GM18502 (cell line): ENCODE measurements at regions not wholly inside any gene's neighbourhood (a gene's known extent, or its start where the extent isn't known, plus 50 kb on each side); places are given as distances from the start of the nearest gene placed in this dataset.
"Not testable (repeated sequence)": the region's sequence is repeated elsewhere in the genome, so short reads cannot be mapped to it uniquely, and the experiment has no call there.

Experiments used
- ATAC-seq: cut with Tn5 transposase; IDR thresholded peaks from one replicate; pipeline ENCODE4 v1.9.1; 2021; ENCODE audit warnings: mild to moderate bottlenecking; ENCODE audit not compliant: unreplicated experiment, poor library complexity

DNA sequence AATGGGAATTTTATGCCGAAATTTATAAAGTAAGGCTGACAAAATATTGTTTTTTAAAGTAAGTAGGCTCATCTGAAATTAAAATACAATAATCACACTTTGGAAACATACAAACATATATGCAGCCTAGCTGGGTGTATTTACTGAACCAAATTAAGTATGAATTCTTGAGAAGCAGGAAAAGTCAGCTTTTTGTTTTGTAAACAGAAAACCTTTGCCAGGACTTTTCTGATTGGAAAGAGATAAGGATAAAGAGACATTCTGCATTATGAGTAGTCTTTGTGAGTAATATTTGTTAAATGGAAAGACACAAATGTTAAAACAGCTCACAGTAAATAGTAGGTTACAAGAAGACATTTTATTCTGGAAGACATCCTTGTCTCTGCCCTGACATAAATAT lies 1380.8 kb downstream of the GRIK2 start:
- no peak for ATAC-seq

DNA sequence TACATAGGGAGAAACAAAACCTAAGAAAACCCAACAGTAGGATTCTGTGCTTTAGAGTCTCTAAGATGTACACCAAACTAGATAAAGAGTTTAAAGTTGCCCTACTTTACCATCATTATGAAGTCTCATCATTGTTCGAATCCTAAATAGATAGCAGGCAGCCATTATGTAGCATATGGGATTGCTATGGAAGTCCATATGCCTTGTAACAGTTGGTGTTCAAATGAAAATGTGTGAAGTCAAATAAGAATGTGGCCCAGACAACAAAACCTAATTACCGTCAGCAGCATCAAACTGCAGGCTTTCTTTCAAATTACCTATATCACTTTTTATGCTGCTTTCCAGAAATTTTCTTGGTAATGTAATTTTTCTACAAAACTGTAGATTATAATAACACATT lies 1380.1 kb downstream of the GRIK2 start:
- no peak for ATAC-seq

DNA sequence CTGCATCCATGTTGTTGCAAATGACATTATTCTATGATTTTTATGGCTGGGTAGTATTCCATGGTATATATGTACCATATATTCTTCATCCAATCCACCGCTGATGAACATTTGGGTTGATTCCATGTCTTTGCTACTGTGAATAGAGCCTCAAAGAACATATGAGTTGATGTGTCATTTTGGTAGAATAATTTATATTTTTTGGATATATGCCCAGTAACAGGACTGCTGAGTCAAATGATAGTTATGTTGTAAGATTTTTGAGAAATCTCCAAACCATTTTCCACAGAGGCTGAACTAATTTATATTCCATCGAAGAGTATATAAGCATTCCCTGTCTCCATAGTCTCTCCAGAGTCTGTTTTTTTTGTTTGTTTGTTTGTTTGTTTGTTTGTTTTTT lies 1373.5 kb downstream of the GRIK2 start:
- no peak for ATAC-seq

DNA sequence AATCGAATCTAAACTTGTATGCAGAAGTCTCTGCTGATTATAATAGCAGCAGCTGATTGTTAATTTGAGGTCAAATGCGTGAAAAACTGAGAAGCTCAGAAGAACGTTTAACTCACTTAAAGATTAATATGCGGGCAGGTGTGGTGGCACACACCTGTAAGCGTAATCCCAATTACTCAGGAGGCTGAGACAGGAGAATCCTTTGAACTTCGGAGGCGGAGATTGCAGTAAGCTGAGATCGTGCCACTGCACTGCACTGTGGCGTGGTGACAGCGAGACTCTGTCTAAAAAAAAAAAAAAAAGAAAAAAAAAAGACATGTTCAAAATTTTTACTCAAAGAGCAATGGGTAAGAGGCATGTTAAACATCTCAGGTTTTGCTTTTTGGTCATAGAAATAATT lies 1370.8 kb downstream of the GRIK2 start:
- no peak for ATAC-seq

DNA sequence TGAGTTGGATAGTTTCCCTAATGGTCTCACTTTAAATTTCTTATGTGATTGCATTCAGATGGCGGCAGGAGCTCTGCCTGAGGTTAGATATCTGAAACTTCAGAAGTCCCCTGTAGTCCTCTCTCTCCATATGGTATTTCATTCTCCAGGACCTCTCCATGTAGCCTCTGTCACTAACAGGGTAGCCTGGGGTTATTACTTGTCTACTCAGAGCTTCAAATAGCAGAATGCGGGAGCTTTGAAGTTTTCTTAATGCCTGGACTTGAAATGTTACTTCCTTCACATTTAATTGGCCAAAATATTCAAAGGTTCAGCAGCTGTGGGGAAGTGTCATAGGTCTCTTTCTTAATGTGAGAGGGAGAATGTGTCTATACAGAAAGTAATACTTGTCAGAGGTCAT lies 1370.4 kb downstream of the GRIK2 start:
- ATAC-seq, result no peak

DNA sequence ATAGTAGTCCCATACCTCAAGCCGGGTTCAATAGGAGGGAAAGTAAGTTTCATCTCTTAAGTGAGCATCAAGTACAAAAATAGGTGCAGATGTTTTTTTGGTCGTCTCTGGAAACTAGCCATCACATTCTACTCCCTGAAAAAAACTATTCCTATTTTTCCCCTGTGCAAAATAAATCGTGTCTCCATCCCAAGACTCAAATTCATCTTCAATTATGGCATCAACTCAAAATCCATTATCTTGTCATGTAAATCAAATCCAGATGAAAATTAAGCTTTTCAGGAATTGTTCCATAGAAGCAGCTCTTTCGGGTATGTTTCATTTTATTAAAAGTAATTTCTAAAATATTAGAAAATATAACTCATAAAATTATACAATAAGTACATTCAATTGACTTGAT lies 1368.4 kb downstream of the GRIK2 start:
- ATAC-seq, result no peak

DNA sequence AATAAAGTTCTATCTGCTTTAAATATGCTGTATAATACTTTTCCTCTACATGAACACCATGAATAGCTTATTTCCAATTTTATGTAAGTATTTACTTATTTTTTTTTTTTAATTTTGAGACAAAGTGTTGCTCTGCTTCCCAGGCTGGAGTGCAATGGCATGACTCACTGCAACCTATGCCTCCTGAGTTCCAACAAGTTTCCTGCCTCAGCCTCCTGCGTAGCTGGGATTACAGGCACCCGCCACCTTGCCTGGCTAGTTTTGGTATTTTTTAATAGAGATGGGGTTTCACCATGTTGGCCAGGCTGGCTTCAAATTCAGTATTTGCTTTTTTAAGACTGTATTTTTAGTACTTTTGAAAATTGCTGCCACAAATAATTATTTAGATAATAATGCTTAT lies 1365.9 kb downstream of the GRIK2 start:
- ATAC-seq, result no peak

DNA sequence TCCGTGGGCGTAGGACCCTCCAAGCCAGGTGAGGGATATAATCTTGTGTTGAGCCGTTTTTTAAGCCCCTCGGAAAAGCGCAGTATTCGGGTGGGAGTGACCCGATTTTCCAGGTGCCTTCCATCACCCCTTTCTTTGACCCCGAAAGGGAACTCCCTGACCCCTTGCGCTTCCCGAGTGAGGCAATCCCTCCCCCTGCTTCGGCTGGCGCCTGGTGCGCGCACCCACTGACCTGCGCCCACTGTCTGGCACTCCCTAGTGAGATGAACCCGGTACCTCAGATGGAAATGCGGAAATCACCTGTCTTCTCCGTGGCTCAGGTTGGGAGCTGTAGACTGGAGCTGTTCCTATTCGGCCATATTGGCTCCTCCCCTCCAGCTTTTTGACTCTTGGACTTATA lies 1365.0 kb downstream of the GRIK2 start:
- not testable (repeated sequence) for ATAC-seq

DNA sequence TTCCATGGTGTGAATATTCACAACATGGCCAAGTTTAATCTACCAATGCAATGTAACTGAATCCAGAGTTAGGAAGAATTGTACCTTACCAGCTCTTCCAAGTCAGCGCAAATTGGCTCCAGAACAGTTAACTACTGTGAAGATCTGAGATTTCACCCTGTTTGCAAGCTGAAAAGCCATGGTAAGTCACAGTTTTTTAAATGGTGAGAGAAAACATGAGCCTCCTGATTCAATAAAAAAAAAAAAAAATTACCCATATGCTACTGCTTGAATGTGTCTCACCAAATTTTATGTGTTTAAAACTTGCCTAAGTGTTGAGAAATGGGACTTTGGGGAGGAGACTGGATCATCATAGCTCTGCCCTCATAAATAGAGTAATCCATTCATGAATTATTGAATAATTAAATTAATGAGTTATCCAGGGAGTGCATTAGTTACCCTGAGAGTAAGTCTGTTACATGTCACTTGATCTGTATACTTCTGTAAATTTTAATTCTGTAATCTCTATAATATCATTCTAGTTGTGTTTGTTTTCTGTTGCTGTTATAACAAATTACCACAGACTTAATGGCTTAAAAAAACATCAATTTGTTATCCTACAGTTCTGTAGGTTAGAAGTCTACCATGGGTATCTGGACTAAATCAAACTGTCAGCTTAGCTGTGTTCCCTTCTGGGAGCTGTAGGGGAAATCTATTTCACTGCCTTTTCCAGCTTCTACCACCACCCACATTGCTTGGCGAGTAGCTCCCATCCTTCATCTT lies 1355.9 kb downstream of the GRIK2 start:
- no peak for ATAC-seq

DNA sequence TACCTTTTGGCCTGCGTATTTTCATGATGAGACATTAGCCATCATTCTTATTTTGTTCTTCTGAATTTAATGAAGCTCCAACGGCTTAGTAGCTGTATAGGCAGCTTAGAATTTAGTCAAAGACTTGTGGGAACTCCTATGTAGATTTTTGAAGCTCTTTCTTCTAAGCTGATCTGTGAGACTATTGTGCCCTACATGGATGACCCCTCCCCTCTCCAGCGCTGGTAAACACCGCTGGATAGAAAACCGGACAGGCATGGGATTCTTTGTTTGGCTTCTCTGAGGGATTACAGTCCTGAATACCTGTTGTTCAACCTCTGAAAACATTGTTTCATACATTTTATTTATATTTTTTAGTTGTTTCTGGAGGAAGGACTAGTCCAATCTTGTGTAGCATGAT lies 1353.4 kb downstream of the GRIK2 start:
- ATAC-seq, result no peak

DNA sequence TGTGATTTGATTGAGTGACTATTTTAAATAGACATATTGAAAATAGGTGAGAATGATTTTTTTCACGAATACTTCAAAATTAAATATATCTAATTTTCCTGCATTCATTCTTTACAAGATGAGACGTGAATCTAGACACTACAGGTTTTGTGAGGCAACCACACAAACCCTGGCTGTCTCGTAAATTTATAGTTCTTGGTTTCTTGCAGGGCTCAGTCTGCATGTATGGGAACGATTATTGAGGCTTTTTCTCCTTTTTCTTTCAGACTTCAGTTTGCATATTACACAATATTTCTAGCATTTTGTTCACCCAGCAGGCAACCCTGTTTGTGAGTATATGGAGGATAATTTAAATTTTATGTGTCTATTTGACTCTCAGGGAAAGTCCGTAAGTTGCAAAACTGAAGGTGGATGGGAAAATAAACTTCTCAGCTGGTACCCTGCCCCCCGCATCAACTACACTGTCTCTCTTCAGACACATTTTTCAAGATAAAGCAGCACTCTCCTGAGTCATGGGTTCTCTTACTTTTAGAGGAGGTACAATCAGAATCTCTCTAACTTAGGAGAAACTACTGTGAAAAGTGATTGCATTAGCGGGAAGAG lies 1349.3 kb downstream of the GRIK2 start:
- no peak for ATAC-seq

DNA sequence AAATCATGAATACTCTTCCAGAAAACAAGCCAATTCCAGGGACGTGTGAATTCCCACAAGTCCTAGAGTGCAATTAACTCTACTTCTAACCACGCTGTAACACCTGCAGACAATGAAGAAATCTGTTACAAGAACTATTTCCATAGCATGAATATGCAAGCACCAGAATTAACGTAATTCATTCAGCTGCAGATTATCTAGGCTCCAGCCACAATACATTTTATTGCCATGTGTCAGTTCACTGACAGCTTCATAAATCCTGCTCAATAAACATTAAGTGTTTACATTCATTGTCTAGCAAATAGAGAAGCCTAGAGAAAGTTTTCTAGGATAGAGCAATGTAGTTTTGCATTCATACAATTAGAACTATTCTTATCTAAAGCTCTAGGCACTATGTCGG lies 1348.5 kb downstream of the GRIK2 start:
- ATAC-seq, result no peak

DNA sequence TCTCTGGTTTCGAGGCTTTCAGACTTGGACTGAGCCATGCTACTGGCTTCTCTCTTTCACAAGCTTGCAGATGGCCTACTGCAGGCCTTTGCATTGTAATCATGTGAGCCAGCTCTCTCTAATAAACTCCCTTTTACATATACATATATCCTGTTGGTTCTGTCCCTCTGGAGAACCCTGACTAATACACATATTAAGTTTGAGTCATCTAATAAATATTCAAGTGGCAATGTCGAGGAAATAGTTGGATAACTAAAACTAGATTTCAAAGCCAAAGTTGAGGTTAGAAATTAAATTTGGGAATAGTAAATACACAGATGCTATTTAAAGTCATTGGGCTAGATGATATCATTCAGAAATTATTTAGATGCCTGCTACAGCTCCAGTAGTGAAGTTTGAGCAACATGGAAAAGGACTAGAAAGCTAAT lies 1343.4 kb downstream of the GRIK2 start:
- no peak for ATAC-seq

DNA sequence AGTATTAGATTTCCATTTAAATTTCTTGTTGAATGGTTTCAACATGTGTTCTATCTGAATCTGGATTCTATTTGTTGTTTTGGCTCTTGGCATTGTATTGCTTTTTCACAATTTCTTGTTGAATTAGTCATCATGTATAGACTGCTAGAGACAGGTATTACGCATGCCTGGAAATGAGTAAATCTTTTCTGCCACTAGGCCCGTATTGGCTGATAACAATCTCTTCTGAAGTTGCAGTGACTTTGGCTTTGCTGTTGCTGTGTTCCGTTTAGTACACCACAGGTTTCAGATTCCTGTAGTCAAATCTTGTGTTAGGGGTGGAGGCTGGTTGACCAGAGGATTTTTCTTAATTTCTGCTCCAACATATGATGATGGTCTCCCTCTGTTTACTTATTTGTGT lies 1339.4 kb downstream of the GRIK2 start:
- no peak for ATAC-seq

DNA sequence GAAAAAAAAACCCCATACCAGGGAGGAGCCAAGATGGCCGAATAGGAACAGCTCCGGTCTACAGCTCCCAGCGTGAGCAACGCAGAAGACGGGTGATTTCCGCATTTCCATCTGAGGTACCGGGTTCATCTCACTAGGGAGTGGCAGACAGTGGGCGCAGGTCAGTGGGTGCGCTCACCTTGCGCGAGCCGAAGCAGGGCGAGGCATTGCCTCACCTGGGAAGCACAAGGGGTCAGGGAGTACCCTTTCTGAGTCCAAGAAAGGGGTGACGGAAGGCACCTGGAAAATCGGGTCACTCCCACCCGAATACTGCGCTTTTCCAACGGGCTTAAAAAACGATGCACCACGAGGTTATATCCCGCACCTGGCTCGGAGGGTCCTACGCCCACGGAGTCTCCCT lies 1328.6 kb downstream of the GRIK2 start:
- not testable (repeated sequence) for ATAC-seq

DNA sequence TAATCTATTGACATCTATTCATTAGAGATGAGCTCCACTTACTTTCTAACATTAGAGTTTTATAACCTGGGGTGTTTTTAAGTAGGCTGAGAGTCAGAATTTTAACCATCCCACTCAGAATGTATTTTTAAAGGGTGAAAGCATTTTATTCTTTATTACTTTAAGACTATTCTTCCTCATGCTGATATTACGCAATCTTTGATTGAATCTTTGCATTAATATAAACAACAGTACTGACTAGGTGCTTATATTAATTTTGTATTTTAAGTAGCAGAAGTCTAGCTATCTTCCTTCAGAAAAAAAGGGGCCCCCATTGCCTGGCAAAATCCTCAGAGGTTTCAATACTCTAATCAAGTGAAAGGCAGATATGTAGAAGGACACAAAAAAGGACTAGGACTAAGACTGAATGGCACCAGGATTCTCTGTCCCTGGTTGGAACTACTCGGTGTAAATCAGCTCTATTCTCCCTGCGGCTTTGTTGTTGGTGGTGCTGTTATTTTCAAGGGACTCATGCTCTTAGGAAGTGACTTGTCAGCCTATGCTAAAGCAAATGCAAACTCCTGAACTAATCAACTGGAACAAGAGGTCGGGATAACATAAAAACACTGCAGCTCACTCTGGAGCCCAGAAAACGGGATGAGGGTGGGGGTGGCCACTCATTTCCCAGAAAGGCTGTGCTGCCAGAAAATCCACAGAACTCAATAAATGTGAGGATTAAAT lies 1324.4 kb downstream of the GRIK2 start:
- no peak for ATAC-seq

DNA sequence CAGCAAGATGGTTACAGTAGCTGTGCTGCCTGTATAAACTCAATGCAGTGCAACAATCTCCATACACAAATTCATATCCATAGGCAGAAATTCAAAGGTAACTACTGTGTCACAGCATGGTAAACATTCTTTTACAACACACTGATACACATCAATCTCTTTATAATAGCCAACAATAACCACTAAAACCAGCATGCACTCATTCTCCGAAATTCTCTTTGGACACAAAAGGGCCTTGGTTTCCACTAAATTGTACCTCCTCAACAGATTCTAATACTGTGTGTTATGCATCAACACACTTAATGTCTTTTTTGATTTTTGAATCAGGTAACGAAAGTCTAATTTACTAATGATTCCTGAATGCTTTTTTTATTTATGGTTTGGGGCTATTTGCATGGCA lies 1323.7 kb downstream of the GRIK2 start:
- no peak for ATAC-seq

DNA sequence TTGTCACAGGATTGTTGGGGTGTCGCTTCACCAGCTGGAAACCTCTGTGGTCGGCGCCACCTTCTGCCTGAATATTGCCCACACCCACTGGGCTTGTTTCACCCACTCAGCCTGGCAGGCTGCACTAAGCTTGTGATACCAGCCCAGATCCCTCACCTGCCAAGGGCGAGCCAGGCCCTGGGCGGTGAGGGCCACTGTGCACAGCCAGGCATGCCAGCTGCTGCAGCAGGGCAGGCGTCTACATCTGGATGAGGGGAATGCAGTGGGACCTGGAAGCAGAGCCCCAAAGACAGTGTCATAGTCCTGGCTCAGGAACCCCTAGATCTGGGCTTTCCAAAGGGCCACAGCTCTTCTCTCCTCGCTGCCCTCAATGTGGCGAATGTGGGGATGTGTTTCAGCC lies 1307.5 kb downstream of the GRIK2 start:
- no peak for ATAC-seq

DNA sequence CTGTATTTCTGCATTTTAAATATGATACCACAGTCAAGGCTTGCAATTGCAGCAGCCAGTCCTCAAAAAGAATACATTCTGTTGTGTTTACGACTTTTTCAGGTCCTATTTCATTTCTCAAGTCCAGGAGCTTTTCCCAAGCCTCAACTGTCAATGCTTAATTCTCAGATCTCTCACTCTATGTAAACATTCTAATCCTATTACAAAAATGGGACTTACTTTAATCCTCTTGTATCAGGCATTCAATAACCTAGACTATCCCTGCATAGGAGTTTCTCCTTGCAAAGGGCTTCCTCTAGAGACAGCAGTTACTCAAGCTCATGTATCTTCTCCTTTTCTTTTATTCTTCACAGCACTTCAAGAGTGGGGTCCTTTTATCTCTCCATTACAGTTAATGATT lies 1293.0 kb downstream of the GRIK2 start:
- no peak for ATAC-seq

DNA sequence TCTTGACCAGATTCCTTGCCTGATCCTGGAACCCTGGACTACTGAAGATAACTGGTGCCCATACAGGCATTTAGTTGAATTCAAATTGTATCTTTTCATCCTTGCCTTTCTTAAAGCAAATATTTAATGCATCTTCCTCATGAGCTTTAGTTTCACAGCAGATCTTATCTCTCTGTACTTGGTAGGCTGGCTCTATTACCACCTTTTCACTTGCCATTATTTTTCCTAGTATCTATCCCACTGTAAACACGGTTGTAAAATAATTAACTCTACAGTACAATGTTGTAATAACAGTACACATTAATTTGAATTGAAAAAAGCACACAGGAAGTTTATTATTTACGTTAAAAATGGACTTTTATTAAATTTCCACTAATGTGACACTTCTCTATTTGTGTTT lies 1286.9 kb downstream of the GRIK2 start:
- ATAC-seq, result no peak

DNA sequence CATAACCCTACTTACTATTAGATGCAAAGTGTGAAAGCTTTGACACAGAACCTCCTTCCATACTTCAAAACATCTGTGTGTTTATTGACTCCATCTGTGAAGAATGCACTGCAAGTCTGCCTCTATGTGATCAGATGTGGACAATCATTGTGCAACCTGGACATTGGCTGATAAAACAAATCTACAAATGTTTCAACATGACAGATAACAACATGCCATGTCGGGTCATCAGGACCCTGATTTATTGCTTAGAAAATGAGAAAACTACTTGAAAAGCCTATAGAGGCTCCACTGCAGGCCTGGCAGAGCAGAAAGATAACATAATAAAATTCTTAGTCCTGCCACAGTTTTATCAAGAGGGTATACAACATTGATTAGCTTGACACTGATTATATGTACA lies 1286.4 kb downstream of the GRIK2 start:
- no peak for ATAC-seq

DNA sequence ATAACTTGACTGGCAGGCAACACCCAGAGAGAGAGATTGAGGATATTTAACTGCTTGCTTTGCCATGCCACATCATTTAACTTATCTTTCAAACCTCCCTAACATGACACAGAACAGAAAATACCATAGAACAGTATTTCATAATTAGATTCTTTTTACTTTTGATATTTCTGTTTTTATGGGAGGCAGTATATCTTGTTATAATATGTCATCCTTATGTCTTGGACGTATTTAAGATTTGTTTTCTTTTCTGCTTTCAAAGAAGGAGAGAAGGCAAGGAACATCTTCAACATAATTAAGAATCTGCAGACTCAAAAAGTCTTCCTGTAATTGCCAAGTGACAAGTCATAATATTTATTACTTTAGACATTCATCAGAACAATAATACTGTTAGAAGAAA lies 1283.7 kb downstream of the GRIK2 start:
- no peak for ATAC-seq
